Panc1 (cell line): ENCODE measurements at regions not wholly inside any gene's neighbourhood (a gene's known extent, or its start where the extent isn't known, plus 50 kb on each side); places are given as distances from the start of the nearest gene placed in this dataset.

ENCODE experiments used
- ATAC-seq: fragments of 200-7000 bp; cut with Tn5 transposase; 2 replicates; pipeline ENCODE4 v1.9.1; 2020; ENCODE audit warnings: mild to moderate bottlenecking, moderate library complexity
- BruUV-seq: library from RNA; stranded (reverse); fragments of 400-500 nt; replicated peaks from 2 replicates; lab custom pipeline; 2021; lab: Mats Ljungman, UMichigan
- CTCF ChIA-PET: fragments of 300-600 bp; sonication (Branson Sonifier 250); formaldehyde crosslinking; loops from one replicate; lab custom pipeline; 2022; ENCODE audit warnings: antibody characterized with exemption; lab: Charles Lee
- POLR2A ChIA-PET: fragments of 300-600 bp; sonication (Branson Sonifier 250); formaldehyde crosslinking; loops from one replicate; lab custom pipeline; 2022; ENCODE audit warnings: antibody characterized with exemption; lab: Charles Lee
- DNase-seq: peaks from one replicate; pipeline ENCODE4 v3.0.0-alpha.2; 2010; ENCODE audit warnings: low read depth, low spot score
- H3K27ac ChIP-seq: 2 replicates; pipeline ENCODE4 v1.5.1; 2011; ENCODE audit warnings: mild to moderate bottlenecking, low read length, inconsistent platforms
- H3K27me3 ChIP-seq: fragments of 200-500 bp; sonication (Bioruptor generic); 2 replicates; pipeline ENCODE4 v1.6.0; 2014; ENCODE audit warnings: low read length, inconsistent platforms; ENCODE audit not compliant: control insufficient read depth, insufficient read depth
- H3K36me3 ChIP-seq: fragments of 200-500 bp; sonication (Bioruptor generic); 2 replicates; pipeline ENCODE4 v1.5.1; 2014; ENCODE audit warnings: inconsistent platforms, mild to moderate bottlenecking, low read length, moderate library complexity; ENCODE audit not compliant: control insufficient read depth, insufficient read depth
- H3K4me1 ChIP-seq: 2 replicates; pipeline ENCODE4 v1.5.1; 2011; ENCODE audit warnings: inconsistent platforms, mild to moderate bottlenecking, low read length, moderate library complexity; ENCODE audit not compliant: control insufficient read depth, insufficient read depth
- H3K4me3 ChIP-seq, 2 experiments: 2 replicates each; pipeline ENCODE4 v1.5.1; 2011 to 2012; ENCODE audit warnings: low read depth in 2 of 2, low read length in 2 of 2, mild to moderate bottlenecking in 2 of 2, inconsistent platforms in 1 of 2, moderate library complexity in 1 of 2
- H3K9me3 ChIP-seq: fragments of 200-500 bp; sonication (Bioruptor generic); 2 replicates; pipeline ENCODE4 v1.5.1; 2014; ENCODE audit warnings: low read depth, mild to moderate bottlenecking, inconsistent platforms, low read length, moderate library complexity; ENCODE audit not compliant: control insufficient read depth, insufficient read depth
- POLR2AphosphoS5 ChIP-seq: IDR thresholded peaks from 2 replicates; pipeline ENCODE4 v1.6.1; 2012; ENCODE audit warnings: mild to moderate bottlenecking, low read depth, low read length, moderate library complexity
- SIN3A ChIP-seq: IDR thresholded peaks from 2 replicates; pipeline ENCODE4 v1.6.1; 2012; ENCODE audit warnings: low read depth, mild to moderate bottlenecking, low read length, moderate library complexity, borderline replicate concordance; ENCODE audit not compliant: insufficient read depth
- TCF7L2 ChIP-seq: IDR thresholded peaks from 2 replicates; pipeline ENCODE4 v1.6.1; 2011; ENCODE audit warnings: mild to moderate bottlenecking, low read depth, low read length, inconsistent platforms
- in situ Hi-C: cut with HindIII; loops from 2 replicates; pipeline ENCODE4 v1.10.0; 2016; ENCODE audit warnings: low sequenced_read_pairs, low pct_unique_long_range_greater_than_20kb
- intact Hi-C: fragments of 100-400 bp; cut with micrococcal nuclease; formaldehyde crosslinking; loops from one replicate; pipeline ENCODE4 v1.10.0; 2022; ENCODE audit not compliant: unreplicated experiment
- TF ChIP-seq, protein P1 (sequence below): fragments of 450-650 bp; IDR thresholded peaks from 2 replicates; pipeline ENCODE4 v1.5.1; 2017; ENCODE audit warnings: mild to moderate bottlenecking
- TF ChIP-seq, protein P2 (sequence below), 2 experiments: IDR thresholded peaks; 2 replicates each; pipeline ENCODE4 v1.6.1; 2011 to 2012; ENCODE audit warnings: low read depth in 2 of 2, control low read depth in 1 of 2, low read length in 1 of 2, mild to moderate bottlenecking in 1 of 2, moderate library complexity in 1 of 2; ENCODE audit not compliant: insufficient read depth in 1 of 2

DNA sequence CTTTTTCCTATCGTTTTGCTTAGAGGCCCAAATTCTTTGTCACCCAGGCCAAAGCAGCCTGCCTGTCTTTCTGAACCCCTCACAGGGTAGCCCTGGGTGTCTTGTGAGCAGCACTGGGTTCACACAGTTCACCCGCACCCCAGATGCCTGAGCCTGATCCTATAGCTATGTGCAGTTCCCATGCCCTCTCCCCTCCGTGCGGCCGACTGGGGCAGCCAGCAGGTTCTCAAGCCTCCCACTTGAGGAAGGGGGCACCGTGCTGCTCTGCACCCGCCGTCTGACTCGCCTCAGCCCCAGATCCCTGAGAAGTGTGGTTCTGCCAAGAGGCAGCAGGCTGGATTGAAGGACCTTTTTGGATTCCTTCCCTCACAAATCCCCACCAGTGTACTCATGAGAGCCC is 89.0 kb downstream of the PSMB1 start:
- intact Hi-C loops (no loop called here), in situ Hi-C loops (no loop called here)
- DNase-seq (no peak), ATAC-seq (no peak)
- TF ChIP-seq SIN3A (no peak), TCF7L2 (no peak), POLR2AphosphoS5 (no peak)
- TF ChIP-seq, protein P1, sequence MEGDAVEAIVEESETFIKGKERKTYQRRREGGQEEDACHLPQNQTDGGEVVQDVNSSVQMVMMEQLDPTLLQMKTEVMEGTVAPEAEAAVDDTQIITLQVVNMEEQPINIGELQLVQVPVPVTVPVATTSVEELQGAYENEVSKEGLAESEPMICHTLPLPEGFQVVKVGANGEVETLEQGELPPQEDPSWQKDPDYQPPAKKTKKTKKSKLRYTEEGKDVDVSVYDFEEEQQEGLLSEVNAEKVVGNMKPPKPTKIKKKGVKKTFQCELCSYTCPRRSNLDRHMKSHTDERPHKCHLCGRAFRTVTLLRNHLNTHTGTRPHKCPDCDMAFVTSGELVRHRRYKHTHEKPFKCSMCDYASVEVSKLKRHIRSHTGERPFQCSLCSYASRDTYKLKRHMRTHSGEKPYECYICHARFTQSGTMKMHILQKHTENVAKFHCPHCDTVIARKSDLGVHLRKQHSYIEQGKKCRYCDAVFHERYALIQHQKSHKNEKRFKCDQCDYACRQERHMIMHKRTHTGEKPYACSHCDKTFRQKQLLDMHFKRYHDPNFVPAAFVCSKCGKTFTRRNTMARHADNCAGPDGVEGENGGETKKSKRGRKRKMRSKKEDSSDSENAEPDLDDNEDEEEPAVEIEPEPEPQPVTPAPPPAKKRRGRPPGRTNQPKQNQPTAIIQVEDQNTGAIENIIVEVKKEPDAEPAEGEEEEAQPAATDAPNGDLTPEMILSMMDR, result no peak
- TF ChIP-seq, protein P2, sequence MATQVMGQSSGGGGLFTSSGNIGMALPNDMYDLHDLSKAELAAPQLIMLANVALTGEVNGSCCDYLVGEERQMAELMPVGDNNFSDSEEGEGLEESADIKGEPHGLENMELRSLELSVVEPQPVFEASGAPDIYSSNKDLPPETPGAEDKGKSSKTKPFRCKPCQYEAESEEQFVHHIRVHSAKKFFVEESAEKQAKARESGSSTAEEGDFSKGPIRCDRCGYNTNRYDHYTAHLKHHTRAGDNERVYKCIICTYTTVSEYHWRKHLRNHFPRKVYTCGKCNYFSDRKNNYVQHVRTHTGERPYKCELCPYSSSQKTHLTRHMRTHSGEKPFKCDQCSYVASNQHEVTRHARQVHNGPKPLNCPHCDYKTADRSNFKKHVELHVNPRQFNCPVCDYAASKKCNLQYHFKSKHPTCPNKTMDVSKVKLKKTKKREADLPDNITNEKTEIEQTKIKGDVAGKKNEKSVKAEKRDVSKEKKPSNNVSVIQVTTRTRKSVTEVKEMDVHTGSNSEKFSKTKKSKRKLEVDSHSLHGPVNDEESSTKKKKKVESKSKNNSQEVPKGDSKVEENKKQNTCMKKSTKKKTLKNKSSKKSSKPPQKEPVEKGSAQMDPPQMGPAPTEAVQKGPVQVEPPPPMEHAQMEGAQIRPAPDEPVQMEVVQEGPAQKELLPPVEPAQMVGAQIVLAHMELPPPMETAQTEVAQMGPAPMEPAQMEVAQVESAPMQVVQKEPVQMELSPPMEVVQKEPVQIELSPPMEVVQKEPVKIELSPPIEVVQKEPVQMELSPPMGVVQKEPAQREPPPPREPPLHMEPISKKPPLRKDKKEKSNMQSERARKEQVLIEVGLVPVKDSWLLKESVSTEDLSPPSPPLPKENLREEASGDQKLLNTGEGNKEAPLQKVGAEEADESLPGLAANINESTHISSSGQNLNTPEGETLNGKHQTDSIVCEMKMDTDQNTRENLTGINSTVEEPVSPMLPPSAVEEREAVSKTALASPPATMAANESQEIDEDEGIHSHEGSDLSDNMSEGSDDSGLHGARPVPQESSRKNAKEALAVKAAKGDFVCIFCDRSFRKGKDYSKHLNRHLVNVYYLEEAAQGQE (IDR thresholded peaks at IDR 0.05; ENCODE audit: insufficient read depth in 1 of 2, low read depth in 2 of 2, low read length in 1 of 2), result no peak
- no peak overlapping the region for H3K27ac ChIP-seq
- no peaks in the 10 kb centered on the region for H3K36me3 ChIP-seq
- H3K4me1 ChIP-seq, result peaks cover 6% of the 10 kb centered on the region; the same call in 1 of the 2 replicates
- BruUV-seq, result no TSS peak
- peaks cover 16% of the 10 kb centered on the region for H3K27me3 ChIP-seq
- ChIA-PET POLR2A (no interaction called here), CTCF (no interaction called here)
- H3K4me3 ChIP-seq, result no peak overlapping the region
- 0 out of 2 replicates have a peak, but pooled peaks cover 3% of the 10 kb centered on the region for H3K9me3 ChIP-seq

DNA sequence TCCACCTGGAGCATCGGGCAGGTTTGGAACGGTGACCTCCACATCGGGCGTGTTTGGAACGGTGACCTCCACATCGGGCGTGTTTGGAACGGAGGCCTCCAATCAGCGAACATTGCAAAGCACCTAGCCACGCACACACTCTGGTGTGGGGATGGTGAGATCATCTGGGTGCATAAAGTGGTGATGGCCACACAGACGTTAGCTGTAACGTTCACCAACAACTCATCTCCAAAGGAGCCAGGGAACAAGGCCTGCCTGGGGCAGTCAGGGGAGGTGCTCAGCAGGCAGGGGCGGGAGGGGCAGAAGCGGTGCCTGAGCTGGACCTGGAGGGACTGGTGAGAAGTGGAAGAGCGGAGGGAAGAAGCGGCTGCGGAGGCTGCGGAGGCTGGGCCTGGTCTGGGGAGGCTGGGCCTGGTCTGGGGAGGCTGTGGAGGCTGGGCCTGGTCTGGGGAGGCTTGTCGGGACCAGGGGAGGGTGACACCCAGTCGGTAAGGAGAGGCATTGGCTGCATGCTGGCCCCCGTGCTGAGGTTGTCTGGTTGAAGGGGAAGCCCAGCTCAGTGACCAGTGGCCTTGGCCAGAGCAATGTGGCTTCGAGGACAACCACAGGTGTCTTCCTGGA is 89.9 kb downstream of the PSMB1 start:
- Histone ChIP-seq H3K4me1 (peaks cover 6% of the 10 kb centered on the region; the same call in 1 of the 2 replicates), H3K4me3 (no peak overlapping the region), H3K27ac (no peak overlapping the region), H3K27me3 (peaks cover 16% of the 10 kb centered on the region), H3K36me3 (no peaks in the 10 kb centered on the region), H3K9me3 (0 out of 2 replicates have a peak, but pooled peaks cover 3% of the 10 kb centered on the region)
- TF ChIP-seq, protein P2 (IDR thresholded peaks at IDR 0.05; ENCODE audit: insufficient read depth in 1 of 2, low read depth in 2 of 2, low read length in 1 of 2), result no peak
- TF ChIP-seq POLR2AphosphoS5 (no peak), TCF7L2 (no peak), SIN3A (no peak)
- TF ChIP-seq, protein P1, result no peak
- DNase-seq, result no peak
- BruUV-seq, result no TSS peak
- ChIA-PET POLR2A (interaction anchor here (0.7 kb wide), 1 partner anchor 594 kb away, joined by 3 read pairs; no protein-coding TSS in a partner anchor), CTCF (interaction anchor here (1.0 kb wide), 1 partner anchor 67 kb away, joined by 3 read pairs; no protein-coding TSS in a partner anchor)
- ATAC-seq, result no peak
- intact Hi-C loops, result no loop called here
- in situ Hi-C loops, result no loop called here
